Fibroblast of pulmonary artery (primary cell): ENCODE measurements at regions not wholly inside any gene's neighbourhood (a gene's known extent, or its start where the extent isn't known, plus 50 kb on each side); places are given as distances from the start of the nearest gene placed in this dataset.
A peak's percentile ranks its signal among the peaks of the same experiment; 100 is the strongest.

Source experiments
- DNase-seq: peaks from one replicate; pipeline ENCODE4 v3.0.0-alpha.2; 2010; ENCODE audit warnings: low read depth
- H3K4me3 ChIP-seq: replicated peaks from 2 replicates; pipeline ENCODE4 v1.5.1; 2011; ENCODE audit warnings: low read depth, mild to moderate bottlenecking, control low read depth, low read length, moderate library complexity
- TF ChIP-seq, protein P1 (sequence below): IDR thresholded peaks from 2 replicates; pipeline ENCODE4 v1.5.1; 2011; ENCODE audit warnings: mild to moderate bottlenecking, control low read depth, low read length, inconsistent platforms; ENCODE audit errors: missing control alignments

- DNase-seq: no peak
- TF ChIP-seq, protein P1, sequence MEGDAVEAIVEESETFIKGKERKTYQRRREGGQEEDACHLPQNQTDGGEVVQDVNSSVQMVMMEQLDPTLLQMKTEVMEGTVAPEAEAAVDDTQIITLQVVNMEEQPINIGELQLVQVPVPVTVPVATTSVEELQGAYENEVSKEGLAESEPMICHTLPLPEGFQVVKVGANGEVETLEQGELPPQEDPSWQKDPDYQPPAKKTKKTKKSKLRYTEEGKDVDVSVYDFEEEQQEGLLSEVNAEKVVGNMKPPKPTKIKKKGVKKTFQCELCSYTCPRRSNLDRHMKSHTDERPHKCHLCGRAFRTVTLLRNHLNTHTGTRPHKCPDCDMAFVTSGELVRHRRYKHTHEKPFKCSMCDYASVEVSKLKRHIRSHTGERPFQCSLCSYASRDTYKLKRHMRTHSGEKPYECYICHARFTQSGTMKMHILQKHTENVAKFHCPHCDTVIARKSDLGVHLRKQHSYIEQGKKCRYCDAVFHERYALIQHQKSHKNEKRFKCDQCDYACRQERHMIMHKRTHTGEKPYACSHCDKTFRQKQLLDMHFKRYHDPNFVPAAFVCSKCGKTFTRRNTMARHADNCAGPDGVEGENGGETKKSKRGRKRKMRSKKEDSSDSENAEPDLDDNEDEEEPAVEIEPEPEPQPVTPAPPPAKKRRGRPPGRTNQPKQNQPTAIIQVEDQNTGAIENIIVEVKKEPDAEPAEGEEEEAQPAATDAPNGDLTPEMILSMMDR: no peak
- H3K4me3 ChIP-seq: no peak overlapping the region
These were observed 146.2 kb upstream of the JADE1 start for GRCh38 chr4:128663325-128663724.

DNA sequence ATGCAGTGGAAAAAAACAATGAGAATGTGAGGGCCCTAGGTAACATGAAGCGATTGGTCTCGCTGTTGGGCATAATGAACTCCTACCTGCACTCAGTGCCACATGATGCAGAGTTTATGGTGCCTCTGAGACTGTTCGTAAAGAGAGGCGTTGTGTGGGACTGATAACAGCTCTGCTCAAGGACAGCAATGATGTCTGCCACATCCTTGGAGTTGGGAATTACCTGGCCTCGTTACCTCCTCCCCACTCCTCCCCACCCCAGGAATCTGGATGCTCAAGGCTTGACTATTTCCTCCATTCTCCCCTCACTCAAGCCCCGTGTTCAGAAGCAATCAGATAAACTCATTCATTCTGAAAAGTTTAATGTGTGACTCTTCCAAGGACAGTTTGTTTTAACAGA, 148.0 kb upstream of the JADE1 start:
- no peak overlapping the region for H3K4me3 ChIP-seq
- DNase-seq: no peak
- TF ChIP-seq, protein P1: no peak

DNA sequence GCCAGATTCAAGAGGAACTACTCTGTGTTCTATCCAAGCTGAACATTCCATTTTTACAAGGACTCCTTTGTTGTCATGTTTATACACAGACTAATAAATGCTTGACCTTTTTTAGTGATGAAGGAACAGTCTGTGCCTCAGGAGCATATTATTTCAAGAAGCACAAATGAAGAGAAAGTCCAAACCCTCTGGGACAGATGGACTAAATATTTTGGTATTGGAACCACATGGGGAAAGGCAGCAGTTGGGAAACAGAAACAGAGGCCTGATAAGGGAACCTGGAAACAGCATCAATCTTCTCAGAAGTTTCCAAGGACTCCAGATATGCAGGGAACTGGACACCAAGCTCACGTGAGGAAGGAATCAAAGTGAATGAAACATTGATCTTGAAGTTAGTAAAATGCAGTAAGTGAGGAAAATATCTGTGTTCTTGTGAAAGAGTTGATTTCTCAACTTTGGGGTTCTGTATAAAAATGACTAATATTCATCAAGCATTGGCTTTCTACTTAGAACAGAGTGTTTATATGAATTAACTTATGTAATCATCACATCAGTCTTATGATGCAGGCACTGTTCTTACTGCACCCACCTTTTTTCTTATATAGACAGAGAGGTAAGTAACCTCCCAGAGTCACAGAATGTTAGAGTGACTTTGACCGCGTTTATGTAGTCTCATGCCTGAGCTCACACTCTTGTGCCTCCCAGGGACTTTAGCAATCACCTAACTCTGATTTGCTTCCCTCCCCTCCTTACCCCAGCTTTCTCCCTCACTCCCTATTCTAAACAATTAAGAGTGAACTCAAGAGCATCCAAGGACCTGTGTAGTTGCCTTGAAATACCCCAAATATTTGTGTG, 148.9 kb upstream of the JADE1 start:
- H3K4me3 ChIP-seq: no peak overlapping the region
- TF ChIP-seq, protein P1: no peak
- peak; percentile 77 for DNase-seq

GRCh38 chr4:128658214-128658631, 151.3 kb upstream of the JADE1 start:
- DNase-seq: peak; percentile 58
- TF ChIP-seq, protein P1: no peak
- no peak overlapping the region for H3K4me3 ChIP-seq

DNA sequence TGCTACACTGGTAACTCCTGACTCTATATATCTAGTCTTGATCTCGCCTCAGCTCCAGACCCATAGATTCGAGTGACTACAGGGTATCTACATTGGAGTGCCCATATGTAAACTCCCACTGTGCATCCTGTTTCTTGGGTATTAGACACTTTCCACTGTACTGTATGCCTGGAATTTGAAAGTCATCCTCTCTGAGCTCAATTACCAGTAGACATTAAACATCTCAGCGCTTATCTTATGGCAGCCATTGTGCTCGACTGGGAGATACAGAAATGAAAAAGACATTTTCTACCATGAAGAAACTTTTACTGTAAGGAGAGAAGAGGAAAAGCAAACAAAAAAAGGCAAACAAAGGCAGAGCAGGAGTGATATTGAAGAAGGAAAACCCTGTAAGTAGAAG, 151.9 kb upstream of the JADE1 start:
- no peak overlapping the region for H3K4me3 ChIP-seq
- TF ChIP-seq, protein P1: no peak
- no peak for DNase-seq

- TF ChIP-seq, protein P1: no peak
- no peak overlapping the region for H3K4me3 ChIP-seq
- no peak for DNase-seq
These were observed 155.0 kb upstream of the JADE1 start for GRCh38 chr4:128654465-128654864.
